Prostate gland (tissue), 2 donors: ENCODE measurements at regions not wholly inside any gene's neighbourhood (a gene's known extent, or its start where the extent isn't known, plus 50 kb on each side); places are given as distances from the start of the nearest gene placed in this dataset.

Experiments
- CTCF ChIP-seq, 4 experiments: fragments of 200-600 bp in 2 of 4; fragments of 450-650 bp in 2 of 4; sonication (generic) in 2 of 4; IDR thresholded peaks; 1 replicate in 3 of 4; 2 replicates in 1 of 4; pipeline ENCODE4 v1.5.1; 2016 to 2019; ENCODE audit warnings: antibody characterized with exemption in 4 of 4, mild to moderate bottlenecking in 2 of 4, moderate library complexity in 2 of 4
- POLR2A ChIP-seq: fragments of 450-650 bp; IDR thresholded peaks from one replicate; pipeline ENCODE4 v1.6.1; 2016; ENCODE audit warnings: antibody characterized with exemption, mild to moderate bottlenecking
- POLR2AphosphoS5 ChIP-seq: sonication (generic); formaldehyde crosslinking; IDR thresholded peaks from one replicate; pipeline ENCODE4 v1.6.1; 2017; ENCODE audit warnings: antibody characterized with exemption

DNA sequence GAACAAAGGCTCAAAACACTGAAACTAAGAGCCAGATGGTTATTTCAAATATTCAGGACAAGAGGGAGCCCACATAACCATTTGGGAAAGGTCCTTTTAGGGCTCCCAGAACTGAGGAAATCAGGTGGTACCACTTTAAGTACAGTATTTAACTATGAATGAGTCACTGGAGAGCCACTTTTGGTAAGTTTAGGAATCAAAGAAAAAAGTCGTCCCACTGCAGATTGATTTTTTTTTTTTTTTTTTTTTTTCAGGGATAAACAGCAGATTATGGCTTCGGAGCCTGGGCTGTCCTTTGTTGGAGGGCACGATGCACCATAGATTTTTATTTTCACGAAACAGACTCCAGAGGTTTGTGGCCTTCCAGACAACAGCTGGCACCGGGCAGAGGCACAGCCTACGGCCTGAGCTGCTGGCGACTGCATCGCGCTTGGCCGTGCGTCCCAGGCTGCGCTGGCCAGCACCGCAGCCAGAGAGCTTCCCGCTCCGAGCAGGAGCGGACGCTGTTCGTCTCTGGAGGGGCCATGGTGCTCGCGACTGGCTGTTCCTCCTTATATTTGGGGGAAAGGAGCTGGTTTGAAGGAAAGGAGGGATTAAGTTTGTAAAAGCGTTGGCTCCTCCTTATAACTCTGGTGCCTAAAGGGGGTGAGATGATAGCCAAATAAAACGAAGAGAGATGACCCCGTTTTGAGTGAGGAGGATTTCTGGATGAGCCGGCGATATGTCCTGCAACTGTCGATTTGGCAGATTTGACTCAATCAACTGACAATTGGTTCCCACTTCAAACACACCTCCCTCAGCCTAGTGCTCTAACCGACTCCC, 152.9 kb upstream of the GOLIM4 start:
- TF ChIP-seq POLR2A (no peak), CTCF (IDR thresholded peaks at IDR 0.05) (no peak), POLR2AphosphoS5 (no peak)
